Uterus (tissue), 3 donors: ENCODE measurements at regions not wholly inside any gene's neighbourhood (a gene's known extent, or its start where the extent isn't known, plus 50 kb on each side); places are given as distances from the start of the nearest gene placed in this dataset.

Source experiments
- DNase-seq, 2 donors: peaks; one replicate each; pipeline ENCODE4 v3.0.0-alpha.2; 2019 to 2020
- H3K27ac ChIP-seq, 2 donors: fragments of 200-600 bp; sonication (generic); 1 replicate in 1 of 2; 2 replicates in 1 of 2; pipeline ENCODE4 v1.5.1; 2016 to 2018
- H3K27me3 ChIP-seq, 2 donors: fragments of 200-600 bp; sonication (generic); one replicate each; pipeline ENCODE4 v1.5.1; 2018 to 2019; ENCODE audit warnings: control low read depth in 1 of 2
- H3K36me3 ChIP-seq, 2 donors: fragments of 200-600 bp; sonication (generic); one replicate each; pipeline ENCODE4 v1.5.1; 2019; ENCODE audit warnings: control low read depth in 1 of 2
- H3K4me1 ChIP-seq, 2 donors: fragments of 200-600 bp; sonication (generic); one replicate each; pipeline ENCODE4 v1.5.1; 2018 to 2019; ENCODE audit warnings: control low read depth in 1 of 2
- H3K4me3 ChIP-seq, 2 donors: fragments of 200-600 bp; sonication (generic); 1 replicate in 1 of 2; 2 replicates in 1 of 2; pipeline ENCODE4 v1.5.1; 2018 to 2019; ENCODE audit warnings: mild to moderate bottlenecking in 1 of 2
- H3K9me3 ChIP-seq, 2 donors: fragments of 200-600 bp; sonication (generic); one replicate each; pipeline ENCODE4 v1.5.1; 2019; ENCODE audit warnings: control low read depth in 1 of 2
- POLR2A ChIP-seq, 2 donors: fragments of 450-650 bp; IDR thresholded peaks; one replicate each; pipeline ENCODE4 v1.6.1; 2016; ENCODE audit warnings: antibody characterized with exemption in 2 of 2, mild to moderate bottlenecking in 1 of 2, moderate library complexity in 1 of 2
- intact Hi-C: fragments of 100-400 bp; cut with DNase I; formaldehyde crosslinking; loops from one replicate; pipeline ENCODE4 v1.15.1; 2023; ENCODE audit warnings: low total_unique reads
- TF ChIP-seq, protein P1 (sequence below), 4 experiments: fragments of 200-600 bp in 2 of 4; fragments of 450-650 bp in 2 of 4; sonication (generic) in 2 of 4; IDR thresholded peaks; one replicate each; pipeline ENCODE4 v1.5.1; 2016 to 2019; ENCODE audit warnings: antibody characterized with exemption in 4 of 4, mild to moderate bottlenecking in 2 of 4, moderate library complexity in 1 of 4
- donor health status: DM: yes; HTN: yes; CAD: no.

DNA sequence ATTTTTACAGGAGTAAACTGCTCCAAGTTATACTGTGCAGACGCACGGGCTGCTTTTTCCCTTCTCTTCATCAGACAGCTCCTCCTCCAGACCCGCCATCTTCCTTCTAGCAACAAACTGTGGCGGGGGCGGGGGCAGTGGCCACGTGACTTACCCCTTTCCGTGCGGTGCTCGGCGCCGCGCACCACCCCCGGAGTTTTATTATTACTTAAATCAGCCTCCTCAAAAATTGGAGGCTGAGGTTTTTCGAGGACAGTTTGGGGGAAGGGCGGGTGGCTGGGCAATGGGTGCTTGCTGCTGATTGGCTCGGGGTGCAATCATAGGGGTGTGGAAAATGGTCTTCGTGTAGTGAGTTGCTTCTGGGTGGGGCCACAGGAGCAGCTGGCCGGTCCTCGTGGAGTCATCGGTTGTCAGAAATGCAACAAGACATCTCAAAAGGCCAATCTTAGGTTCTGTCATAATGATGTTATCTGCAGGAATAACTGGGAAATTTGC is 77.1 kb upstream of the MFGE8 start:
- no peak for DNase-seq
- Histone ChIP-seq H3K4me3 (no peak overlapping the region), H3K4me1 (no peaks in the 10 kb centered on the region), H3K27ac (no peak overlapping the region), H3K36me3 (no peaks in the 10 kb centered on the region), H3K9me3 (no peaks in the 10 kb centered on the region), H3K27me3 (no peaks in the 10 kb centered on the region)
- intact Hi-C loops, result no loop called here
- TF ChIP-seq, protein P1, sequence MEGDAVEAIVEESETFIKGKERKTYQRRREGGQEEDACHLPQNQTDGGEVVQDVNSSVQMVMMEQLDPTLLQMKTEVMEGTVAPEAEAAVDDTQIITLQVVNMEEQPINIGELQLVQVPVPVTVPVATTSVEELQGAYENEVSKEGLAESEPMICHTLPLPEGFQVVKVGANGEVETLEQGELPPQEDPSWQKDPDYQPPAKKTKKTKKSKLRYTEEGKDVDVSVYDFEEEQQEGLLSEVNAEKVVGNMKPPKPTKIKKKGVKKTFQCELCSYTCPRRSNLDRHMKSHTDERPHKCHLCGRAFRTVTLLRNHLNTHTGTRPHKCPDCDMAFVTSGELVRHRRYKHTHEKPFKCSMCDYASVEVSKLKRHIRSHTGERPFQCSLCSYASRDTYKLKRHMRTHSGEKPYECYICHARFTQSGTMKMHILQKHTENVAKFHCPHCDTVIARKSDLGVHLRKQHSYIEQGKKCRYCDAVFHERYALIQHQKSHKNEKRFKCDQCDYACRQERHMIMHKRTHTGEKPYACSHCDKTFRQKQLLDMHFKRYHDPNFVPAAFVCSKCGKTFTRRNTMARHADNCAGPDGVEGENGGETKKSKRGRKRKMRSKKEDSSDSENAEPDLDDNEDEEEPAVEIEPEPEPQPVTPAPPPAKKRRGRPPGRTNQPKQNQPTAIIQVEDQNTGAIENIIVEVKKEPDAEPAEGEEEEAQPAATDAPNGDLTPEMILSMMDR (IDR thresholded peaks at IDR 0.05), result no peak
- TF ChIP-seq POLR2A (IDR thresholded peaks at IDR 0.05), result no peak

DNA sequence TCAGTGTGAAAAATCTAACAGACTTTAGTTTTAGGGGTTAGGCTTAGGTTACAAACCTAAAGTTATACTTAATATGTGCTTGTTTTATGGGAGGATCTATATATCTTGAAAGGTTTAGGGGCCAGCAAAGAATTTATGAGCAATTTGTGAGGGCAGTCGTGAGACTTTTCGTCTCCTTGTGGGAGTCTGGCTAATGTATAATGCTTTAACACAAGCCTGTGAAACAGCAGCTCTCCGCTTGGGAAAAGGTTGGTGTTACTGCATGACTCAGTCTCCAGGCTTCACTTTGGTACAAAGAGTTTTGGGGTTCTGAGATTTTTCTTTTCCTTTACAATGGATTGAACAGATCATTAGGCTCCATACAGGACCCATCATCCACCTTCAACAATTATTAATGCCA is 79.0 kb upstream of the MFGE8 start:
- Histone ChIP-seq H3K36me3 (no peaks in the 10 kb centered on the region), H3K4me1 (no peaks in the 10 kb centered on the region), H3K27ac (no peak overlapping the region), H3K27me3 (no peaks in the 10 kb centered on the region), H3K4me3 (no peak overlapping the region), H3K9me3 (no peaks in the 10 kb centered on the region)
- DNase-seq, result no peak
- intact Hi-C loops, result no loop called here
- TF ChIP-seq, protein P1 (IDR thresholded peaks at IDR 0.05), result no peak
- no peak for TF ChIP-seq POLR2A (IDR thresholded peaks at IDR 0.05)

DNA sequence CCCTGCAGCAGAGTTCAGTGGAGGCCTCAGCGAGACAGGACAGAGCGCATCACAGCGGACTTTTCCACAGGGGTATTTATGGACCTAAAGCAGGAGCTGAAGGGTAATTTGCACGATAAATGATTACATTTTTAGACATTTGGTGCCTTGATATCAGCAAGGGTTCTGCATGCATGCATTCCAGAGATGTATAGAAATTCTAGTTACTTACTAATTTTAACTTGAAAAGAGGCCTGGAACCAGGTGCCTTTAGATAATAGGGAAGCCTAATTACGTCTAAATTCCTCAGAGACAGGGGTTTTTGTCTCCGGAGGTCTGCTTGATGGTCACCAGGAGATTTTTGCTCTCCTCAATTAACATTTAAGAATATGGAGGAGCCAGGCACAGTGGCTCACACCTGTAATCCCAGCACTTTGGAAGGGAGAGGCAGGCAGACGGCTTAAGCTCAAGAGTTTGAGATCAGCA is 79.8 kb upstream of the MFGE8 start:
- Histone ChIP-seq H3K27me3 (no peaks in the 10 kb centered on the region), H3K9me3 (no peaks in the 10 kb centered on the region), H3K4me3 (no peak overlapping the region), H3K27ac (no peak overlapping the region), H3K4me1 (no peaks in the 10 kb centered on the region), H3K36me3 (no peaks in the 10 kb centered on the region)
- intact Hi-C loops, result no loop called here
- no peak for DNase-seq
- TF ChIP-seq, protein P1 (IDR thresholded peaks at IDR 0.05), result no peak
- no peak for TF ChIP-seq POLR2A (IDR thresholded peaks at IDR 0.05)

DNA sequence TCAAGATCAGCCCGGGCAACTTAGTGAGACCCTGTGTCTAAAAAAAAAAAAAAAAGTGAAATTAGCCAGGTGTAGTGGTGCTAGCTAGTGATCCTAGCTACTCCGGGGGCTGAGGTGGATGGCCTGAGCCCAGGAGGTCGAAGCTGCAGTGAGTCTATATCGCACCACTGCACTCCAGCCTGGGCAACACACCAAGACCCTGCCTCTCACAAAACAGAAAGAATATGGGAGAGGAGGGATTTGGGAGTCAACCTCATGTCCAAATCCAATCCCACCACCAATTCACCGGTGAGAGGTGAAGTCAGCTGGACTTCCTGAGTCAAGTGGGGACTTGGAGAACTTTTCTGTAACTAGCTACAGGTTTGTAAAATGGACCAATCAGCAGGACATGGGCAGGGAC is 80.5 kb upstream of the MFGE8 start:
- Histone ChIP-seq H3K4me1 (no peaks in the 10 kb centered on the region), H3K27me3 (no peaks in the 10 kb centered on the region), H3K9me3 (no peaks in the 10 kb centered on the region), H3K27ac (no peak overlapping the region), H3K36me3 (no peaks in the 10 kb centered on the region), H3K4me3 (no peak overlapping the region)
- no peak for DNase-seq
- intact Hi-C loops, result no loop called here
- TF ChIP-seq, protein P1 (IDR thresholded peaks at IDR 0.05), result no peak
- no peak for TF ChIP-seq POLR2A (IDR thresholded peaks at IDR 0.05)

DNA sequence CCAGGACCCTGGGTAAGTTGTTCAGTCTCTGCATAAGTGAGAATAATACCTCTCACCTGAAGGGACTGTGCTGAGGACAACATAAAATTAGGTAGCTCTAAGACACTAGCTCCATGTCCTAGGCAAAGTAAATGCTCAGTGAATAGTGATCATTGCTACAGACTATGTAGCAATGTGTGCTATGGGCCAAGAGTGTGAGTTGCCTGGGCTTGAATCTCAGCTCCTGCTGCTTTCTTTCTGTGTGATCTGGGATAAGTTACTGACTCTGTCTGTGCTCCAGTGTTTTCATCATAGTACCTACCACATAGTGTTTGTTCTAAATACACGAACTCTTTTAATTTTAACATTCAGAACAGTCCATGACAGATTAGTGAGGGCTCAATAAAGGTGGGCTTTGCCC is 81.1 kb upstream of the MFGE8 start:
- Histone ChIP-seq H3K27me3 (no peaks in the 10 kb centered on the region), H3K27ac (no peak overlapping the region), H3K9me3 (no peaks in the 10 kb centered on the region), H3K4me3 (no peak overlapping the region), H3K4me1 (no peaks in the 10 kb centered on the region), H3K36me3 (no peaks in the 10 kb centered on the region)
- TF ChIP-seq POLR2A (IDR thresholded peaks at IDR 0.05), result no peak
- TF ChIP-seq, protein P1 (IDR thresholded peaks at IDR 0.05), result no peak
- intact Hi-C loops, result no loop called here
- no peak for DNase-seq
